Hepatocyte (in vitro differentiated cells): ENCODE measurements at regions not wholly inside any gene's neighbourhood (a gene's known extent, or its start where the extent isn't known, plus 50 kb on each side); places are given as distances from the start of the nearest gene placed in this dataset.
"Not testable (repeated sequence)": the region's sequence is repeated elsewhere in the genome, so short reads cannot be mapped to it uniquely, and the experiment has no call there.

Experiments used
- CTCF ChIP-seq: fragments of 200-600 bp; sonication (generic); IDR thresholded peaks from 2 replicates; pipeline ENCODE4 v1.5.1; 2016; ENCODE audit warnings: antibody characterized with exemption, mild to moderate bottlenecking; ENCODE audit not compliant: poor library complexity
- EZH2 ChIP-seq: fragments of 200-600 bp; sonication (generic); IDR thresholded peaks from 2 replicates; pipeline ENCODE4 v1.6.1; 2016; ENCODE audit warnings: antibody characterized with exemption, mild to moderate bottlenecking, borderline replicate concordance
- EZH2phosphoT487 ChIP-seq: fragments of 200-600 bp; sonication (generic); IDR thresholded peaks from one replicate; pipeline ENCODE4 v1.6.1; 2018; ENCODE audit warnings: antibody characterized with exemption, mild to moderate bottlenecking, low read depth, moderate library complexity; ENCODE audit not compliant: unreplicated experiment, severe bottlenecking

GRCh38 chr9:63729021-63729420, 1556.0 kb downstream of the FOXD4L5 start:
- not testable (repeated sequence) for TF ChIP-seq CTCF, EZH2, EZH2phosphoT487
